HEK293 (cell line): ENCODE measurements at regions not wholly inside any gene's neighbourhood (a gene's known extent, or its start where the extent isn't known, plus 50 kb on each side); places are given as distances from the start of the nearest gene placed in this dataset.
A peak's percentile ranks its signal among the peaks of the same experiment; 100 is the strongest.

Experiments used
- CTCF ChIA-PET: fragments of 350-600 bp; formaldehyde crosslinking; extraction: SDS; loops from one replicate; lab custom pipeline; 2021; ENCODE audit warnings: antibody characterized with exemption; lab: Yijun Ruan, JAX
- POLR2A ChIA-PET: fragments of 300-600 bp; formaldehyde crosslinking; extraction: SDS; loops from one replicate; lab custom pipeline; 2020; ENCODE audit warnings: antibody characterized with exemption, inconsistent platforms; lab: Yijun Ruan, JAX
- H3K27ac ChIP-seq: fragments of 200-500 bp; sonication (Bioruptor generic); 2 replicates; pipeline ENCODE4 v1.5.1; 2014; ENCODE audit warnings: low read depth, low read length, control low read depth, inconsistent platforms; ENCODE audit errors: extremely low read depth
- H3K36me3 ChIP-seq, 2 experiments: fragments of 200-500 bp in 1 of 2; sonication (Bioruptor generic) in 1 of 2; 1 replicate in 1 of 2; 2 replicates in 1 of 2; pipeline ENCODE4 v1.5.1; 2014 to 2017; ENCODE audit warnings: inconsistent platforms in 2 of 2, low read length in 2 of 2; ENCODE audit not compliant: control insufficient read depth in 2 of 2, insufficient read depth in 1 of 2
- H3K4me1 ChIP-seq: fragments of 200-500 bp; sonication (Bioruptor generic); 2 replicates; pipeline ENCODE4 v1.5.1; 2014; ENCODE audit warnings: mild to moderate bottlenecking, low read length, inconsistent platforms; ENCODE audit not compliant: control insufficient read depth, insufficient read depth
- H3K4me3 ChIP-seq: 2 replicates; pipeline ENCODE4 v1.5.1; 2011; ENCODE audit warnings: low read depth, mild to moderate bottlenecking, control low read depth, low read length, moderate library complexity
- H3K9me3 ChIP-seq: fragments of 200-500 bp; sonication (Bioruptor generic); 2 replicates; pipeline ENCODE4 v1.5.1; 2014; ENCODE audit warnings: low read depth, low read length, inconsistent platforms; ENCODE audit not compliant: control insufficient read depth, insufficient read depth
- GLIS1 ChIP-seq: fragments of 450-650 bp; formaldehyde crosslinking; IDR thresholded peaks from 2 replicates; pipeline ENCODE4 v1.5.1; 2016; ENCODE audit warnings: missing biosample characterization, missing genetic modification characterization
- KLF9 ChIP-seq: fragments of 450-650 bp; formaldehyde crosslinking; IDR thresholded peaks from 2 replicates; pipeline ENCODE4 v1.5.1; 2016; ENCODE audit warnings: missing biosample characterization, missing genetic modification characterization, low read depth
- RBAK ChIP-seq: fragments of 450-650 bp; formaldehyde crosslinking; IDR thresholded peaks from 2 replicates; pipeline ENCODE4 v1.5.1; 2016; ENCODE audit warnings: missing biosample characterization, missing genetic modification characterization
- SCRT2 ChIP-seq: fragments of 450-650 bp; formaldehyde crosslinking; IDR thresholded peaks from 2 replicates; pipeline ENCODE4 v1.5.1; 2016; ENCODE audit warnings: missing biosample characterization, missing genetic modification characterization
- SETDB1 ChIP-seq: IDR thresholded peaks from one replicate; pipeline ENCODE4 v1.6.1; 2017; ENCODE audit warnings: mild to moderate bottlenecking, low read length, moderate library complexity, mixed read lengths; ENCODE audit not compliant: insufficient read length
- TRIM28 ChIP-seq: IDR thresholded peaks from 2 replicates; pipeline ENCODE4 v1.6.1; 2011; ENCODE audit warnings: low read length, control low read depth, borderline replicate concordance
- YY1 ChIP-seq: fragments of 450-650 bp; formaldehyde crosslinking; IDR thresholded peaks from 2 replicates; pipeline ENCODE4 v1.5.1; 2018; ENCODE audit warnings: missing biosample characterization, missing genetic modification characterization
- ZBTB48 ChIP-seq: fragments of 450-650 bp; formaldehyde crosslinking; IDR thresholded peaks from 2 replicates; pipeline ENCODE4 v1.5.1; 2016; ENCODE audit warnings: missing biosample characterization, missing genetic modification characterization
- ZFP69B ChIP-seq: fragments of 450-650 bp; formaldehyde crosslinking; IDR thresholded peaks from 2 replicates; pipeline ENCODE4 v1.5.1; 2016; ENCODE audit warnings: missing biosample characterization, missing genetic modification characterization
- ZNF112 ChIP-seq: fragments of 450-650 bp; formaldehyde crosslinking; IDR thresholded peaks from 2 replicates; pipeline ENCODE4 v1.5.0; 2017; ENCODE audit warnings: missing biosample characterization, missing genetic modification characterization
- ZNF133 ChIP-seq: fragments of 450-650 bp; formaldehyde crosslinking; IDR thresholded peaks from 2 replicates; pipeline ENCODE4 v1.5.1; 2016; ENCODE audit warnings: missing biosample characterization, missing genetic modification characterization
- ZNF18 ChIP-seq: fragments of 450-650 bp; formaldehyde crosslinking; IDR thresholded peaks from 2 replicates; pipeline ENCODE4 v1.5.1; 2016; ENCODE audit warnings: missing biosample characterization, missing genetic modification characterization
- ZNF292 ChIP-seq: fragments of 450-650 bp; formaldehyde crosslinking; IDR thresholded peaks from 2 replicates; pipeline ENCODE4 v1.5.1; 2016; ENCODE audit warnings: low read depth, missing biosample characterization, missing genetic modification characterization, borderline replicate concordance
- ZNF324 ChIP-seq: fragments of 450-650 bp; formaldehyde crosslinking; IDR thresholded peaks from 2 replicates; pipeline ENCODE4 v1.5.1; 2016; ENCODE audit warnings: missing biosample characterization, missing genetic modification characterization
- ZNF366 ChIP-seq: fragments of 450-650 bp; formaldehyde crosslinking; conservative IDR thresholded peaks from 2 replicates; pipeline ENCODE4 v1.5.1; 2016; ENCODE audit warnings: missing biosample characterization, missing genetic modification characterization
- ZNF48 ChIP-seq: fragments of 450-650 bp; formaldehyde crosslinking; IDR thresholded peaks from 2 replicates; pipeline ENCODE4 v1.5.1; 2016; ENCODE audit warnings: missing biosample characterization, missing genetic modification characterization
- ZNF488 ChIP-seq: fragments of 450-650 bp; formaldehyde crosslinking; IDR thresholded peaks from 2 replicates; pipeline ENCODE4 v1.5.1; 2016; ENCODE audit warnings: missing biosample characterization, missing genetic modification characterization
- ZNF548 ChIP-seq: fragments of 450-650 bp; formaldehyde crosslinking; IDR thresholded peaks from 2 replicates; pipeline ENCODE4 v1.5.1; 2016; ENCODE audit warnings: missing biosample characterization, missing genetic modification characterization
- ZNF585B ChIP-seq: fragments of 450-650 bp; formaldehyde crosslinking; IDR thresholded peaks from 2 replicates; pipeline ENCODE4 v1.5.1; 2016; ENCODE audit warnings: missing biosample characterization, missing genetic modification characterization
- ZNF629 ChIP-seq: fragments of 450-650 bp; formaldehyde crosslinking; IDR thresholded peaks from 2 replicates; pipeline ENCODE4 v1.5.1; 2017; ENCODE audit warnings: missing biosample characterization, missing genetic modification characterization
- ZNF670 ChIP-seq: fragments of 450-650 bp; formaldehyde crosslinking; IDR thresholded peaks from 2 replicates; pipeline ENCODE4 v1.5.1; 2016; ENCODE audit warnings: missing biosample characterization, missing genetic modification characterization, low read depth
- ZNF747 ChIP-seq: fragments of 450-650 bp; formaldehyde crosslinking; IDR thresholded peaks from 2 replicates; pipeline ENCODE4 v1.5.1; 2016; ENCODE audit warnings: missing biosample characterization, missing genetic modification characterization
- ZNF785 ChIP-seq: fragments of 450-650 bp; formaldehyde crosslinking; IDR thresholded peaks from 2 replicates; pipeline ENCODE4 v1.5.1; 2016; ENCODE audit warnings: missing biosample characterization, missing genetic modification characterization
- ZSCAN16 ChIP-seq: fragments of 450-650 bp; formaldehyde crosslinking; IDR thresholded peaks from 2 replicates; pipeline ENCODE4 v1.5.1; 2016; ENCODE audit warnings: missing biosample characterization, missing genetic modification characterization
- ZSCAN30 ChIP-seq: fragments of 450-650 bp; IDR thresholded peaks from 2 replicates; pipeline ENCODE4 v1.5.1; 2018; ENCODE audit warnings: missing biosample characterization, mild to moderate bottlenecking, missing genetic modification characterization, moderate library complexity

- Histone ChIP-seq H3K9me3 (no peaks in the 10 kb centered on the region), H3K4me1 (no peaks in the 10 kb centered on the region)
- TF ChIP-seq ZNF747 (tag by site-specific recombination), result no peak
- no peak for TF ChIP-seq ZSCAN16 (tag by site-specific recombination)
- TF ChIP-seq GLIS1 (tag by site-specific recombination), result no peak
- TF ChIP-seq YY1 (tag by site-specific recombination), result no peak
- TF ChIP-seq RBAK, result no peak
- TF ChIP-seq ZNF488 (tag by site-specific recombination), result no peak
- TF ChIP-seq SCRT2 (tag by site-specific recombination), result no peak
- TF ChIP-seq ZNF670, result no peak
- TF ChIP-seq ZNF292, result no peak
- TF ChIP-seq, all 188 proteins: peak for 0
- CTCF ChIA-PET, result no interaction called here
- no peak overlapping the region for H3K27ac ChIP-seq
- POLR2A ChIA-PET, result no interaction called here
- no peaks in the 10 kb centered on the region for H3K36me3 ChIP-seq
- H3K4me3 ChIP-seq, result no peak overlapping the region
These were observed 284.6 kb upstream of the LRP1B start for GRCh38 chr2:142415461-142415860.

GRCh38 chr2:142398212-142398611 lies 267.4 kb upstream of the LRP1B start:
- Histone ChIP-seq H3K27ac (no peak overlapping the region), H3K4me1 (no peaks in the 10 kb centered on the region), H3K4me3 (no peak overlapping the region), H3K36me3 (no peaks in the 10 kb centered on the region), H3K9me3 (no peaks in the 10 kb centered on the region; the same call in none of the 2 replicates)
- POLR2A ChIA-PET, result no interaction called here
- CTCF ChIA-PET, result interaction anchor here (0.7 to 1.1 kb wide), 2 partner anchors 19 to 104 kb away, joined by 3 to 4 read pairs; no protein-coding TSS in a partner anchor
- TF ChIP-seq ZNF629 (tag by site-specific recombination), result no peak
- peak; percentile 83 for TF ChIP-seq ZNF585B (tag by site-specific recombination)
- TF ChIP-seq KLF9 (tag by site-specific recombination), result no peak
- TF ChIP-seq TRIM28, result peak; percentile 91; the same call in 1 of the 2 replicates
- no peak for TF ChIP-seq ZNF112 (tag by site-specific recombination)
- peak; percentile 76 for TF ChIP-seq SETDB1

GRCh38 chr2:142395291-142395690 lies 264.5 kb upstream of the LRP1B start:
- POLR2A ChIA-PET, result no interaction called here
- Histone ChIP-seq H3K4me1 (no peaks in the 10 kb centered on the region), H3K9me3 (no peaks in the 10 kb centered on the region; the same call in 1 of the 2 replicates), H3K27ac (no peak overlapping the region), H3K4me3 (no peak overlapping the region), H3K36me3 (no peaks in the 10 kb centered on the region)
- no peak for TF ChIP-seq ZNF133 (tag by site-specific recombination)
- TF ChIP-seq ZSCAN30 (tag by site-specific recombination), result no peak
- TF ChIP-seq ZFP69B (tag by site-specific recombination), result no peak
- TF ChIP-seq ZNF785, result no peak
- no peak for TF ChIP-seq ZBTB48 (tag by site-specific recombination)
- no peak for TF ChIP-seq ZNF366 (tag by site-specific recombination)
- TF ChIP-seq ZNF548 (tag by site-specific recombination), result no peak
- no peak for TF ChIP-seq ZNF324
- TF ChIP-seq ZNF18 (tag by site-specific recombination), result no peak
- no peak for TF ChIP-seq ZNF48 (tag by site-specific recombination)
- CTCF ChIA-PET, result interaction anchor here (1.1 kb wide), 1 partner anchor 639 kb away, joined by 3 read pairs; no protein-coding TSS in a partner anchor
